GM23338 (cell line): ENCODE measurements at regions not wholly inside any gene's neighbourhood (a gene's known extent, or its start where the extent isn't known, plus 50 kb on each side); places are given as distances from the start of the nearest gene placed in this dataset.

ENCODE experiments used
- ATAC-seq: fragments of 200-7000 bp; cut with Tn5 transposase; 3 replicates; pipeline ENCODE4 v1.9.1; 2020
- DNase-seq: peaks from one replicate; pipeline ENCODE4 v3.0.0-alpha.2; 2015; ENCODE audit warnings: low spot score
- H2AFZ ChIP-seq: fragments of 200-600 bp; sonication (generic); 2 replicates; pipeline ENCODE4 v1.8.0; 2016; ENCODE audit warnings: antibody characterized with exemption, mild to moderate bottlenecking, moderate library complexity
- H3F3A ChIP-seq: fragments of 200-600 bp; sonication (generic); replicated peaks from 2 replicates; pipeline ENCODE4 v1.8.0; 2017; ENCODE audit warnings: antibody characterized with exemption, mixed run types, low read depth
- H3K27ac ChIP-seq: fragments of 200-600 bp; sonication (generic); 2 replicates; pipeline ENCODE4 v1.6.1; 2016; ENCODE audit warnings: low read depth
- H3K27me3 ChIP-seq: fragments of 200-600 bp; sonication (generic); 2 replicates; pipeline ENCODE4 v1.8.0; 2016; ENCODE audit warnings: mild to moderate bottlenecking, mixed run types, moderate library complexity; ENCODE audit not compliant: insufficient read depth
- H3K36me3 ChIP-seq: fragments of 200-600 bp; sonication (generic); 2 replicates; pipeline ENCODE4 v1.8.0; 2016; ENCODE audit warnings: mild to moderate bottlenecking; ENCODE audit not compliant: insufficient read depth
- H3K4me1 ChIP-seq: fragments of 200-600 bp; sonication (generic); 2 replicates; pipeline ENCODE4 v1.8.0; 2016; ENCODE audit warnings: mild to moderate bottlenecking, moderate library complexity; ENCODE audit not compliant: insufficient read depth
- H3K4me2 ChIP-seq: fragments of 200-600 bp; sonication (generic); 2 replicates; pipeline ENCODE4 v1.7.1; 2017; ENCODE audit warnings: mixed run types
- H3K4me3 ChIP-seq: fragments of 200-600 bp; sonication (generic); 2 replicates; pipeline ENCODE4 v1.6.1; 2016; ENCODE audit warnings: mixed run types
- H3K79me2 ChIP-seq: fragments of 200-600 bp; sonication (generic); replicated peaks from 2 replicates; pipeline ENCODE4 v1.8.0; 2017; ENCODE audit warnings: mild to moderate bottlenecking; ENCODE audit not compliant: insufficient read depth
- H3K9me2 ChIP-seq: fragments of 200-600 bp; sonication (generic); 2 replicates; pipeline ENCODE4 v1.8.0; 2017; ENCODE audit not compliant: insufficient read depth
- H4K20me1 ChIP-seq: fragments of 200-600 bp; sonication (generic); replicated peaks from 2 replicates; pipeline ENCODE4 v1.8.0; 2017; ENCODE audit warnings: mild to moderate bottlenecking; ENCODE audit not compliant: insufficient read depth
- H3K27ac Mint-ChIP-seq: 2 replicates; pipeline ENCODE4 v1.8.0; 2020; ENCODE audit warnings: inconsistent platforms, mild to moderate bottlenecking, moderate library complexity, mixed read lengths
- H3K27me3 Mint-ChIP-seq: 3 replicates; pipeline ENCODE4 v1.8.0; 2022; ENCODE audit warnings: low read depth, mild to moderate bottlenecking, moderate library complexity, mixed read lengths, inconsistent platforms; ENCODE audit not compliant: insufficient read depth, poor library complexity
- H3K36me3 Mint-ChIP-seq: 3 replicates; pipeline ENCODE4 v1.8.0; 2021; ENCODE audit warnings: low read depth, mild to moderate bottlenecking, inconsistent platforms, moderate library complexity, mixed read lengths
- H3K4me1 Mint-ChIP-seq: 3 replicates; pipeline ENCODE4 v1.8.0; 2020; ENCODE audit warnings: mild to moderate bottlenecking, inconsistent platforms, mixed read lengths
- H3K4me3 Mint-ChIP-seq: 3 replicates; pipeline ENCODE4 v1.8.0; 2021; ENCODE audit warnings: moderate library complexity, mild to moderate bottlenecking, inconsistent platforms, mixed read lengths
- H3K9me3 Mint-ChIP-seq: 3 replicates; pipeline ENCODE4 v1.8.0; 2020; ENCODE audit warnings: moderate library complexity, mild to moderate bottlenecking, inconsistent platforms, mixed read lengths
- ETS1 ChIP-seq: IDR thresholded peaks from 2 replicates; pipeline ENCODE4 v1.6.1; 2016; ENCODE audit warnings: antibody characterized with exemption
- EZH2 ChIP-seq: fragments of 200-600 bp; sonication (generic); IDR thresholded peaks from one replicate; pipeline ENCODE4 v1.8.0; 2017; ENCODE audit warnings: antibody characterized with exemption, mild to moderate bottlenecking, low read depth; ENCODE audit not compliant: unreplicated experiment
- EZH2phosphoT487 ChIP-seq: fragments of 200-600 bp; sonication (generic); IDR thresholded peaks from one replicate; pipeline ENCODE4 v1.8.1; 2018; ENCODE audit warnings: antibody characterized with exemption; ENCODE audit not compliant: unreplicated experiment
- JUNB ChIP-seq: IDR thresholded peaks from one replicate; pipeline ENCODE4 v1.6.1; 2016; ENCODE audit warnings: antibody characterized with exemption; ENCODE audit not compliant: unreplicated experiment
- NANOG ChIP-seq: IDR thresholded peaks from 2 replicates; pipeline ENCODE4 v1.6.1; 2016; ENCODE audit warnings: antibody characterized with exemption, borderline replicate concordance
- POLR2AphosphoS5 ChIP-seq: IDR thresholded peaks from 2 replicates; pipeline ENCODE4 v1.6.1; 2016; ENCODE audit warnings: antibody characterized with exemption, low read depth
- REST ChIP-seq: IDR thresholded peaks from one replicate; pipeline ENCODE4 v1.6.1; 2018; ENCODE audit warnings: antibody characterized with exemption; ENCODE audit not compliant: unreplicated experiment
- STAT1 ChIP-seq: IDR thresholded peaks from one replicate; pipeline ENCODE4 v1.6.1; 2016; ENCODE audit warnings: antibody characterized with exemption; ENCODE audit not compliant: unreplicated experiment
- ZNF114 ChIP-seq: fragments of 250-450 bp; sonication (Bioruptor Pico); IDR thresholded peaks from 2 replicates; pipeline ENCODE4 v1.5.0; 2020; ENCODE audit warnings: mild to moderate bottlenecking, moderate library complexity
- ZNF331 ChIP-seq: fragments of 250-450 bp; sonication (Bioruptor Pico); IDR thresholded peaks from 2 replicates; pipeline ENCODE4 v1.5.0; 2020; ENCODE audit warnings: low read depth, mild to moderate bottlenecking, moderate library complexity
- TF ChIP-seq, protein P1 (sequence below): fragments of 250-450 bp; sonication (Bioruptor Pico); IDR thresholded peaks from 2 replicates; pipeline ENCODE4 v1.5.0; 2020; ENCODE audit warnings: mild to moderate bottlenecking, moderate library complexity
- TF ChIP-seq, protein P2 (sequence below), 2 experiments: fragments of 200-600 bp in 1 of 2; sonication (generic) in 1 of 2; conservative IDR thresholded peaks; 2 replicates each; pipeline versions ENCODE4 v1.5.1 to v1.6.1; 2016 to 2017; ENCODE audit warnings: antibody characterized with exemption in 2 of 2, low read depth in 2 of 2, mild to moderate bottlenecking in 2 of 2, moderate library complexity in 1 of 2

DNA sequence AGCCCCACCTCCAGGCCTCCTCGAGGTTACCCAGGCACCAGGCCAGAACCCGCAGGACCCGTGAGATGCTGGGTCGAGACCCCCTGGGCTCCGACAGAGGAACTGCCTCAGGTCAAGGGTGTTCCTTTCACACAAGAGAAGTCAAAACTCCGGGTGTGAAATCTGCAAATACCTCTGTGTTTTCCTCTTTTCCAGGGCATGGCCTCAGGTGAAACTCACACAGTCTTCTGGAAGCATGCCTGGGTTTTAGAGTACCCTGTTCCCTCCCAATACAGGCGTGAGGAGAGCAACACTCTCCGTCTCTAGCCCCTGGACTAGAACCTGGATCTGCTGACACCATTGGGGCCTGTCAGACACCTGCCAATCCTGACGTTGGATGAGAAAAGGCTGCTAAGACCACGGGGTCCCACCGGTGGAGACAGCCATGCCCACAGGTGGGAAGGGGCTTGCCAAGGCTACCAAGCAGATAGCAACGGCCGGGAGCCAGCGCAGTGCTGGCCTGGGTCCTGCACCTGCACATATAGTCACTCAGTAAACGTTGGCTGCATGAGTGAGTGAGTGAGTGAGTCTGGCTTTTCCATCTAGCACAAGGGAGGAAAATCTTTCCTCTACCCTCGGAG is 182.0 kb upstream of the PPP1R26 start (continued):
- TF ChIP-seq, protein P1, sequence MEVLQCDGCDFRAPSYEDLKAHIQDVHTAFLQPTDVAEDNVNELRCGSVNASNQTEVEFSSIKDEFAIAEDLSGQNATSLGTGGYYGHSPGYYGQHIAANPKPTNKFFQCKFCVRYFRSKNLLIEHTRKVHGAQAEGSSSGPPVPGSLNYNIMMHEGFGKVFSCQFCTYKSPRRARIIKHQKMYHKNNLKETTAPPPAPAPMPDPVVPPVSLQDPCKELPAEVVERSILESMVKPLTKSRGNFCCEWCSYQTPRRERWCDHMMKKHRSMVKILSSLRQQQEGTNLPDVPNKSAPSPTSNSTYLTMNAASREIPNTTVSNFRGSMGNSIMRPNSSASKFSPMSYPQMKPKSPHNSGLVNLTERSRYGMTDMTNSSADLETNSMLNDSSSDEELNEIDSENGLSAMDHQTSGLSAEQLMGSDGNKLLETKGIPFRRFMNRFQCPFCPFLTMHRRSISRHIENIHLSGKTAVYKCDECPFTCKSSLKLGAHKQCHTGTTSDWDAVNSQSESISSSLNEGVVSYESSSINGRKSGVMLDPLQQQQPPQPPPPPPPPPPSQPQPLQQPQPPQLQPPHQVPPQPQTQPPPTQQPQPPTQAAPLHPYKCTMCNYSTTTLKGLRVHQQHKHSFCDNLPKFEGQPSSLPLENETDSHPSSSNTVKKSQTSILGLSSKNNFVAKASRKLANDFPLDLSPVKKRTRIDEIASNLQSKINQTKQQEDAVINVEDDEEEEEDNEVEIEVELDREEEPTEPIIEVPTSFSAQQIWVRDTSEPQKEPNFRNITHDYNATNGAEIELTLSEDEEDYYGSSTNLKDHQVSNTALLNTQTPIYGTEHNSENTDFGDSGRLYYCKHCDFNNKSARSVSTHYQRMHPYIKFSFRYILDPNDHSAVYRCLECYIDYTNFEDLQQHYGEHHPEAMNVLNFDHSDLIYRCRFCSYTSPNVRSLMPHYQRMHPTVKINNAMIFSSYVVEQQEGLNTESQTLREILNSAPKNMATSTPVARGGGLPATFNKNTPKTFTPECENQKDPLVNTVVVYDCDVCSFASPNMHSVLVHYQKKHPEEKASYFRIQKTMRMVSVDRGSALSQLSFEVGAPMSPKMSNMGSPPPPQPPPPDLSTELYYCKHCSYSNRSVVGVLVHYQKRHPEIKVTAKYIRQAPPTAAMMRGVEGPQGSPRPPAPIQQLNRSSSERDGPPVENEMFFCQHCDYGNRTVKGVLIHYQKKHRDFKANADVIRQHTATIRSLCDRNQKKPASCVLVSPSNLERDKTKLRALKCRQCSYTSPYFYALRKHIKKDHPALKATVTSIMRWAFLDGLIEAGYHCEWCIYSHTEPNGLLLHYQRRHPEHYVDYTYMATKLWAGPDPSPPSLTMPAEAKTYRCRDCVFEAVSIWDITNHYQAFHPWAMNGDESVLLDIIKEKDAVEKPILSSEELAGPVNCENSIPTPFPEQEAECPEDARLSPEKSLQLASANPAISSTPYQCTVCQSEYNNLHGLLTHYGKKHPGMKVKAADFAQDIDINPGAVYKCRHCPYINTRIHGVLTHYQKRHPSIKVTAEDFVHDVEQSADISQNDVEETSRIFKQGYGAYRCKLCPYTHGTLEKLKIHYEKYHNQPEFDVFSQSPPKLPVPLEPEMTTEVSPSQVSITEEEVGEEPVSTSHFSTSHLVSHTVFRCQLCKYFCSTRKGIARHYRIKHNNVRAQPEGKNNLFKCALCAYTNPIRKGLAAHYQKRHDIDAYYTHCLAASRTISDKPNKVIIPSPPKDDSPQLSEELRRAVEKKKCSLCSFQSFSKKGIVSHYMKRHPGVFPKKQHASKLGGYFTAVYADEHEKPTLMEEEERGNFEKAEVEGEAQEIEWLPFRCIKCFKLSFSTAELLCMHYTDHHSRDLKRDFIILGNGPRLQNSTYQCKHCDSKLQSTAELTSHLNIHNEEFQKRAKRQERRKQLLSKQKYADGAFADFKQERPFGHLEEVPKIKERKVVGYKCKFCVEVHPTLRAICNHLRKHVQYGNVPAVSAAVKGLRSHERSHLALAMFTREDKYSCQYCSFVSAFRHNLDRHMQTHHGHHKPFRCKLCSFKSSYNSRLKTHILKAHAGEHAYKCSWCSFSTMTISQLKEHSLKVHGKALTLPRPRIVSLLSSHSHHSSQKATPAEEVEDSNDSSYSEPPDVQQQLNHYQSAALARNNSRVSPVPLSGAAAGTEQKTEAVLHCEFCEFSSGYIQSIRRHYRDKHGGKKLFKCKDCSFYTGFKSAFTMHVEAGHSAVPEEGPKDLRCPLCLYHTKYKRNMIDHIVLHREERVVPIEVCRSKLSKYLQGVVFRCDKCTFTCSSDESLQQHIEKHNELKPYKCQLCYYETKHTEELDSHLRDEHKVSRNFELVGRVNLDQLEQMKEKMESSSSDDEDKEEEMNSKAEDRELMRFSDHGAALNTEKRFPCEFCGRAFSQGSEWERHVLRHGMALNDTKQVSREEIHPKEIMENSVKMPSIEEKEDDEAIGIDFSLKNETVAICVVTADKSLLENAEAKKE, result no peak
- no peak for TF ChIP-seq POLR2AphosphoS5
- no peak for TF ChIP-seq ZNF331
- TF ChIP-seq EZH2, result no peak
- TF ChIP-seq NANOG, result no peak

GRCh38 chr9:135299239-135299590 is 180.4 kb upstream of the PPP1R26 start:
- no peaks in the 10 kb centered on the region for H3K27me3 ChIP-seq
- Mint-ChIP-seq H3K4me1 (peaks cover 28% of the 10 kb centered on the region), H3K27ac (no peak overlapping the region), H3K9me3 (peaks cover 6% of the 10 kb centered on the region; the same call in 2 of the 3 replicates), H3K27me3 (peaks cover 12% of the 10 kb centered on the region), H3K4me3 (no peak overlapping the region), H3K36me3 (peaks cover 4% of the 10 kb centered on the region; the same call in 2 of the 3 replicates)
- no peak overlapping the region for H3K4me3 ChIP-seq
- H3K4me1 ChIP-seq, result peaks cover 22% of the 10 kb centered on the region
- H3K9me2 ChIP-seq, result no peaks in the 10 kb centered on the region; the same call in 1 of the 2 replicates
- DNase-seq (no peak), ATAC-seq (no peak)
- no peak overlapping the region for H3K27ac ChIP-seq
- TF ChIP-seq ZNF114 (no peak), STAT1 (no peak), ETS1 (no peak), EZH2 (no peak), JUNB (no peak), REST (no peak), NANOG (no peak), POLR2AphosphoS5 (no peak), EZH2phosphoT487 (no peak)
- TF ChIP-seq, protein P2, sequence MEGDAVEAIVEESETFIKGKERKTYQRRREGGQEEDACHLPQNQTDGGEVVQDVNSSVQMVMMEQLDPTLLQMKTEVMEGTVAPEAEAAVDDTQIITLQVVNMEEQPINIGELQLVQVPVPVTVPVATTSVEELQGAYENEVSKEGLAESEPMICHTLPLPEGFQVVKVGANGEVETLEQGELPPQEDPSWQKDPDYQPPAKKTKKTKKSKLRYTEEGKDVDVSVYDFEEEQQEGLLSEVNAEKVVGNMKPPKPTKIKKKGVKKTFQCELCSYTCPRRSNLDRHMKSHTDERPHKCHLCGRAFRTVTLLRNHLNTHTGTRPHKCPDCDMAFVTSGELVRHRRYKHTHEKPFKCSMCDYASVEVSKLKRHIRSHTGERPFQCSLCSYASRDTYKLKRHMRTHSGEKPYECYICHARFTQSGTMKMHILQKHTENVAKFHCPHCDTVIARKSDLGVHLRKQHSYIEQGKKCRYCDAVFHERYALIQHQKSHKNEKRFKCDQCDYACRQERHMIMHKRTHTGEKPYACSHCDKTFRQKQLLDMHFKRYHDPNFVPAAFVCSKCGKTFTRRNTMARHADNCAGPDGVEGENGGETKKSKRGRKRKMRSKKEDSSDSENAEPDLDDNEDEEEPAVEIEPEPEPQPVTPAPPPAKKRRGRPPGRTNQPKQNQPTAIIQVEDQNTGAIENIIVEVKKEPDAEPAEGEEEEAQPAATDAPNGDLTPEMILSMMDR (conservative IDR thresholded peaks at IDR 0.05; ENCODE audit: low read depth in 2 of 2), result no peak
- no peak overlapping the region for H2AFZ ChIP-seq
- H3K36me3 ChIP-seq, result no peaks in the 10 kb centered on the region
- no peak overlapping the region for H3K4me2 ChIP-seq
- H3K79me2 ChIP-seq, result no peaks in the 10 kb centered on the region
- H4K20me1 ChIP-seq, result no peaks in the 10 kb centered on the region
- no peaks in the 10 kb centered on the region for H3F3A ChIP-seq
